WTC11 (cell line): ENCODE measurements at regions not wholly inside any gene's neighbourhood (a gene's known extent, or its start where the extent isn't known, plus 50 kb on each side); places are given as distances from the start of the nearest gene placed in this dataset.

Experiments used
- ATAC-seq: fragments of 200-7000 bp; cut with Tn5 transposase; 2 replicates; pipeline ENCODE4 v1.10.0; 2021; ENCODE audit warnings: mild to moderate bottlenecking, moderate library complexity
- CTCF ChIA-PET: fragments of 300-600 bp; sonication (Branson Sonifier 250); formaldehyde crosslinking; loops from one replicate; lab custom pipeline; 2021; ENCODE audit warnings: antibody characterized with exemption; lab: Charles Lee
- POLR2A ChIA-PET: fragments of 350-600 bp; sonication (Branson Sonifier 250); formaldehyde crosslinking; loops from one replicate; lab custom pipeline; 2021; ENCODE audit warnings: antibody characterized with exemption; lab: Charles Lee
- DNase-seq: peaks from one replicate; pipeline ENCODE4 v3.0.0; 2021; ENCODE audit warnings: low spot score
- H3K27ac Mint-ChIP-seq: 2 replicates; pipeline ENCODE4 v1.8.0; 2021; ENCODE audit warnings: mixed read lengths
- H3K27me3 Mint-ChIP-seq: 2 replicates; pipeline ENCODE4 v1.8.0; 2021; ENCODE audit warnings: low read depth, mild to moderate bottlenecking, moderate library complexity, mixed read lengths
- H3K36me3 Mint-ChIP-seq: 2 replicates; pipeline ENCODE4 v1.8.0; 2021; ENCODE audit warnings: mixed read lengths
- H3K4me1 Mint-ChIP-seq: 2 replicates; pipeline ENCODE4 v1.8.0; 2022; ENCODE audit warnings: mixed read lengths
- H3K4me3 Mint-ChIP-seq: 2 replicates; pipeline ENCODE4 v1.8.0; 2021; ENCODE audit warnings: mild to moderate bottlenecking, moderate library complexity, mixed read lengths
- H3K9me3 Mint-ChIP-seq: 2 replicates; pipeline ENCODE4 v1.8.0; 2021; ENCODE audit warnings: mixed read lengths
- ATF1 ChIP-seq: sonication (generic); formaldehyde crosslinking; IDR thresholded peaks from 2 replicates; pipeline ENCODE4 v1.8.1; 2023; ENCODE audit warnings: mild to moderate bottlenecking, moderate library complexity, missing genetic modification reagents
- CREB1 ChIP-seq: sonication (generic); formaldehyde crosslinking; IDR thresholded peaks from 2 replicates; pipeline ENCODE4 v1.8.0; 2023; ENCODE audit warnings: mild to moderate bottlenecking, missing genetic modification reagents
- CREM ChIP-seq: sonication (generic); formaldehyde crosslinking; IDR thresholded peaks from 2 replicates; pipeline ENCODE4 v1.8.1; 2022; ENCODE audit warnings: mild to moderate bottlenecking, missing genetic modification reagents, moderate library complexity
- FOXK1 ChIP-seq: sonication (generic); formaldehyde crosslinking; IDR thresholded peaks from 2 replicates; pipeline ENCODE4 v1.8.0; 2022; ENCODE audit warnings: mild to moderate bottlenecking, moderate library complexity, missing genetic modification reagents
- IRF2 ChIP-seq: sonication (generic); formaldehyde crosslinking; IDR thresholded peaks from 2 replicates; pipeline ENCODE4 v1.8.0; 2022; ENCODE audit warnings: low read depth, missing genetic modification reagents, borderline replicate concordance
- JAZF1 ChIP-seq: fragments of 250-450 bp; sonication (Bioruptor Pico); IDR thresholded peaks from 2 replicates; pipeline ENCODE4 v1.9.0; 2021; ENCODE audit warnings: moderate library complexity, mild to moderate bottlenecking, inconsistent platforms
- NFATC4 ChIP-seq: fragments of 250-450 bp; sonication (Bioruptor Pico); IDR thresholded peaks from 2 replicates; pipeline ENCODE4 v1.9.0; 2021; ENCODE audit warnings: mild to moderate bottlenecking
- NFE2L1 ChIP-seq: sonication (generic); formaldehyde crosslinking; IDR thresholded peaks from 2 replicates; pipeline ENCODE4 v1.8.1; 2023; ENCODE audit warnings: missing genetic modification reagents
- PRRX2 ChIP-seq: fragments of 250-450 bp; sonication (Bioruptor Pico); IDR thresholded peaks from 2 replicates; pipeline ENCODE4 v1.8.0; 2021; ENCODE audit warnings: mild to moderate bottlenecking
- SP1 ChIP-seq: sonication (generic); formaldehyde crosslinking; conservative IDR thresholded peaks from 2 replicates; pipeline ENCODE4 v1.8.1; 2022; ENCODE audit warnings: missing genetic modification reagents
- ZNF396 ChIP-seq: fragments of 250-450 bp; sonication (Bioruptor Pico); IDR thresholded peaks from 2 replicates; pipeline ENCODE4 v1.8.0; 2021; ENCODE audit warnings: mild to moderate bottlenecking, moderate library complexity, borderline replicate concordance
- ZNF423 ChIP-seq: fragments of 250-450 bp; sonication (Bioruptor Pico); IDR thresholded peaks from 2 replicates; pipeline ENCODE4 v2.1.2; 2022; ENCODE audit warnings: mild to moderate bottlenecking, moderate library complexity
- ZNF671 ChIP-seq: fragments of 250-450 bp; sonication (Bioruptor Pico); IDR thresholded peaks from 2 replicates; pipeline ENCODE4 v1.8.0; 2021; ENCODE audit warnings: mild to moderate bottlenecking
- TF ChIP-seq, protein P1 (sequence below): fragments of 250-450 bp; sonication (Bioruptor Pico); IDR thresholded peaks from 2 replicates; pipeline ENCODE4 v1.9.0; 2021; ENCODE audit warnings: moderate library complexity, mild to moderate bottlenecking, inconsistent platforms, borderline replicate concordance
- TF ChIP-seq, protein P2 (sequence below): sonication (generic); formaldehyde crosslinking; IDR thresholded peaks from 2 replicates; pipeline ENCODE4 v1.8.1; 2023; ENCODE audit warnings: mild to moderate bottlenecking, missing genetic modification reagents, borderline replicate concordance
- TF ChIP-seq, protein P3 (sequence below): sonication (generic); formaldehyde crosslinking; IDR thresholded peaks from 2 replicates; pipeline ENCODE4 v1.8.1; 2022; ENCODE audit warnings: low read depth, missing genetic modification reagents, borderline replicate concordance
- TF ChIP-seq, protein P4 (sequence below): sonication (generic); formaldehyde crosslinking; IDR thresholded peaks from 2 replicates; pipeline ENCODE4 v1.8.0; 2022; ENCODE audit warnings: mild to moderate bottlenecking, missing genetic modification reagents
- TF ChIP-seq, protein P5 (sequence below): sonication (generic); formaldehyde crosslinking; IDR thresholded peaks from 2 replicates; pipeline ENCODE4 v1.8.1; 2023; ENCODE audit warnings: mild to moderate bottlenecking, missing genetic modification reagents, moderate library complexity
- TF ChIP-seq, protein P6 (sequence below): sonication (generic); formaldehyde crosslinking; IDR thresholded peaks from 2 replicates; pipeline ENCODE4 v1.8.1; 2022; ENCODE audit warnings: mild to moderate bottlenecking, moderate library complexity, missing genetic modification reagents
- TF ChIP-seq, protein P7 (sequence below): fragments of 250-450 bp; sonication (Bioruptor Pico); conservative IDR thresholded peaks from 2 replicates; pipeline ENCODE4 v1.9.0; 2021; ENCODE audit warnings: mild to moderate bottlenecking
- TF ChIP-seq, protein P8 (sequence below): fragments of 250-450 bp; sonication (Bioruptor Pico); IDR thresholded peaks from 2 replicates; pipeline ENCODE4 v1.9.0; 2021; ENCODE audit warnings: mild to moderate bottlenecking
- TF ChIP-seq, protein P9 (sequence below): sonication (generic); formaldehyde crosslinking; IDR thresholded peaks from 2 replicates; pipeline ENCODE4 v1.8.1; 2023; ENCODE audit warnings: mild to moderate bottlenecking, missing genetic modification reagents, moderate library complexity

DNA sequence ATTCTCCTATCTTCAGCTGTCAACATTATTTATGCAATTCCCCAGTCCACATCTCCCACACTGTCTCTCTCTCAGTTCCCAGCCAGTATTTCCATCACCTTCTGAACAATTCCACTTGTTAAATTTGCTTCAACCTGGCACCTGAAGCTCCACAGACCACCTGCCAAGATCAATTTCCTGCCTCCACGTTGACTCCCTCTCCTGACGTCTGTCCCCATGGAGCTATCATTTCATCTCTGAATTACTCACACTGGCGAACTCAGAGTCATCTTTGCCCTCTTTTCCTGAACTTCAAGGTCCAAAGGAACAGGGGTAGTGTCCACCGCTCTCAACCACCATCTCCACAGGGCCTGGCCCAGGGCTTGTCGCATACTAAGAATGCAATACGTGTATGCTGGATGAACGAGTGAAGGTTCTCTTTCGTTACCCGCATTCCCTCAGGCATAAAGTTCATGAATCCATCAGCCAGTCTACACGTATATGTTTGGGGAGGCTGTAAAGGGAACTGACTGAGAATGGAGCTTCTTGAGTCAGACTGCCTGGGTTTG is 183.3 kb downstream of the JCAD start:
- Mint-ChIP-seq H3K4me3 (no peak overlapping the region), H3K27ac (no peak overlapping the region), H3K4me1 (peaks cover 5% of the 10 kb centered on the region), H3K36me3 (no peaks in the 10 kb centered on the region), H3K27me3 (no peaks in the 10 kb centered on the region), H3K9me3 (no peaks in the 10 kb centered on the region)
- TF ChIP-seq, protein P1, sequence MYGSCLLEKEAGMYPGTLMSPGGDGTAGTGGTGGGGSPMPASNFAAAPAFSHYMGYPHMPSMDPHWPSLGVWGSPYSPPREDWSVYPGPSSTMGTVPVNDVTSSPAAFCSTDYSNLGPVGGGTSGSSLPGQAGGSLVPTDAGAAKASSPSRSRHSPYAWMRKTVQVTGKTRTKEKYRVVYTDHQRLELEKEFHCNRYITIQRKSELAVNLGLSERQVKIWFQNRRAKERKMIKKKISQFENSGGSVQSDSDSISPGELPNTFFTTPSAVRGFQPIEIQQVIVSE: no peak
- no peak for TF ChIP-seq NFATC4 (CRISPR knock-in tag)
- TF ChIP-seq, protein P2, sequence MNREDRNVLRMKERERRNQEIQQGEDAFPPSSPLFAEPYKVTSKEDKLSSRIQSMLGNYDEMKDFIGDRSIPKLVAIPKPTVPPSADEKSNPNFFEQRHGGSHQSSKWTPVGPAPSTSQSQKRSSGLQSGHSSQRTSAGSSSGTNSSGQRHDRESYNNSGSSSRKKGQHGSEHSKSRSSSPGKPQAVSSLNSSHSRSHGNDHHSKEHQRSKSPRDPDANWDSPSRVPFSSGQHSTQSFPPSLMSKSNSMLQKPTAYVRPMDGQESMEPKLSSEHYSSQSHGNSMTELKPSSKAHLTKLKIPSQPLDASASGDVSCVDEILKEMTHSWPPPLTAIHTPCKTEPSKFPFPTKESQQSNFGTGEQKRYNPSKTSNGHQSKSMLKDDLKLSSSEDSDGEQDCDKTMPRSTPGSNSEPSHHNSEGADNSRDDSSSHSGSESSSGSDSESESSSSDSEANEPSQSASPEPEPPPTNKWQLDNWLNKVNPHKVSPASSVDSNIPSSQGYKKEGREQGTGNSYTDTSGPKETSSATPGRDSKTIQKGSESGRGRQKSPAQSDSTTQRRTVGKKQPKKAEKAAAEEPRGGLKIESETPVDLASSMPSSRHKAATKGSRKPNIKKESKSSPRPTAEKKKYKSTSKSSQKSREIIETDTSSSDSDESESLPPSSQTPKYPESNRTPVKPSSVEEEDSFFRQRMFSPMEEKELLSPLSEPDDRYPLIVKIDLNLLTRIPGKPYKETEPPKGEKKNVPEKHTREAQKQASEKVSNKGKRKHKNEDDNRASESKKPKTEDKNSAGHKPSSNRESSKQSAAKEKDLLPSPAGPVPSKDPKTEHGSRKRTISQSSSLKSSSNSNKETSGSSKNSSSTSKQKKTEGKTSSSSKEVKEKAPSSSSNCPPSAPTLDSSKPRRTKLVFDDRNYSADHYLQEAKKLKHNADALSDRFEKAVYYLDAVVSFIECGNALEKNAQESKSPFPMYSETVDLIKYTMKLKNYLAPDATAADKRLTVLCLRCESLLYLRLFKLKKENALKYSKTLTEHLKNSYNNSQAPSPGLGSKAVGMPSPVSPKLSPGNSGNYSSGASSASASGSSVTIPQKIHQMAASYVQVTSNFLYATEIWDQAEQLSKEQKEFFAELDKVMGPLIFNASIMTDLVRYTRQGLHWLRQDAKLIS (CRISPR knock-in tag): no peak
- TF ChIP-seq, protein P3, sequence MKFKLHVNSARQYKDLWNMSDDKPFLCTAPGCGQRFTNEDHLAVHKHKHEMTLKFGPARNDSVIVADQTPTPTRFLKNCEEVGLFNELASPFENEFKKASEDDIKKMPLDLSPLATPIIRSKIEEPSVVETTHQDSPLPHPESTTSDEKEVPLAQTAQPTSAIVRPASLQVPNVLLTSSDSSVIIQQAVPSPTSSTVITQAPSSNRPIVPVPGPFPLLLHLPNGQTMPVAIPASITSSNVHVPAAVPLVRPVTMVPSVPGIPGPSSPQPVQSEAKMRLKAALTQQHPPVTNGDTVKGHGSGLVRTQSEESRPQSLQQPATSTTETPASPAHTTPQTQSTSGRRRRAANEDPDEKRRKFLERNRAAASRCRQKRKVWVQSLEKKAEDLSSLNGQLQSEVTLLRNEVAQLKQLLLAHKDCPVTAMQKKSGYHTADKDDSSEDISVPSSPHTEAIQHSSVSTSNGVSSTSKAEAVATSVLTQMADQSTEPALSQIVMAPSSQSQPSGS (CRISPR knock-in tag): no peak
- no peak for TF ChIP-seq ZNF423 (CRISPR knock-in tag)
- no peak for TF ChIP-seq FOXK1 (CRISPR knock-in tag)
- TF ChIP-seq, protein P4, sequence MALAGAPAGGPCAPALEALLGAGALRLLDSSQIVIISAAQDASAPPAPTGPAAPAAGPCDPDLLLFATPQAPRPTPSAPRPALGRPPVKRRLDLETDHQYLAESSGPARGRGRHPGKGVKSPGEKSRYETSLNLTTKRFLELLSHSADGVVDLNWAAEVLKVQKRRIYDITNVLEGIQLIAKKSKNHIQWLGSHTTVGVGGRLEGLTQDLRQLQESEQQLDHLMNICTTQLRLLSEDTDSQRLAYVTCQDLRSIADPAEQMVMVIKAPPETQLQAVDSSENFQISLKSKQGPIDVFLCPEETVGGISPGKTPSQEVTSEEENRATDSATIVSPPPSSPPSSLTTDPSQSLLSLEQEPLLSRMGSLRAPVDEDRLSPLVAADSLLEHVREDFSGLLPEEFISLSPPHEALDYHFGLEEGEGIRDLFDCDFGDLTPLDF (CRISPR knock-in tag): no peak
- no peak for TF ChIP-seq CREB1 (CRISPR knock-in tag)
- TF ChIP-seq, protein P5, sequence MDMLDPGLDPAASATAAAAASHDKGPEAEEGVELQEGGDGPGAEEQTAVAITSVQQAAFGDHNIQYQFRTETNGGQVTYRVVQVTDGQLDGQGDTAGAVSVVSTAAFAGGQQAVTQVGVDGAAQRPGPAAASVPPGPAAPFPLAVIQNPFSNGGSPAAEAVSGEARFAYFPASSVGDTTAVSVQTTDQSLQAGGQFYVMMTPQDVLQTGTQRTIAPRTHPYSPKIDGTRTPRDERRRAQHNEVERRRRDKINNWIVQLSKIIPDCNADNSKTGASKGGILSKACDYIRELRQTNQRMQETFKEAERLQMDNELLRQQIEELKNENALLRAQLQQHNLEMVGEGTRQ (CRISPR knock-in tag): no peak
- TF ChIP-seq, protein P6, sequence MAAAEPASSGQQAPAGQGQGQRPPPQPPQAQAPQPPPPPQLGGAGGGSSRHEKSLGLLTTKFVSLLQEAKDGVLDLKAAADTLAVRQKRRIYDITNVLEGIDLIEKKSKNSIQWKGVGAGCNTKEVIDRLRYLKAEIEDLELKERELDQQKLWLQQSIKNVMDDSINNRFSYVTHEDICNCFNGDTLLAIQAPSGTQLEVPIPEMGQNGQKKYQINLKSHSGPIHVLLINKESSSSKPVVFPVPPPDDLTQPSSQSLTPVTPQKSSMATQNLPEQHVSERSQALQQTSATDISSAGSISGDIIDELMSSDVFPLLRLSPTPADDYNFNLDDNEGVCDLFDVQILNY (CRISPR knock-in tag): no peak
- no peak for TF ChIP-seq ZNF671 (CRISPR knock-in tag)
- TF ChIP-seq JAZF1 (CRISPR knock-in tag): no peak
- no peak for TF ChIP-seq ATF1 (CRISPR knock-in tag)
- no peak for TF ChIP-seq IRF2 (CRISPR knock-in tag)
- DNase-seq (no peak), ATAC-seq (no peak)
- CTCF ChIA-PET: no interaction called here
- POLR2A ChIA-PET: no interaction called here

DNA sequence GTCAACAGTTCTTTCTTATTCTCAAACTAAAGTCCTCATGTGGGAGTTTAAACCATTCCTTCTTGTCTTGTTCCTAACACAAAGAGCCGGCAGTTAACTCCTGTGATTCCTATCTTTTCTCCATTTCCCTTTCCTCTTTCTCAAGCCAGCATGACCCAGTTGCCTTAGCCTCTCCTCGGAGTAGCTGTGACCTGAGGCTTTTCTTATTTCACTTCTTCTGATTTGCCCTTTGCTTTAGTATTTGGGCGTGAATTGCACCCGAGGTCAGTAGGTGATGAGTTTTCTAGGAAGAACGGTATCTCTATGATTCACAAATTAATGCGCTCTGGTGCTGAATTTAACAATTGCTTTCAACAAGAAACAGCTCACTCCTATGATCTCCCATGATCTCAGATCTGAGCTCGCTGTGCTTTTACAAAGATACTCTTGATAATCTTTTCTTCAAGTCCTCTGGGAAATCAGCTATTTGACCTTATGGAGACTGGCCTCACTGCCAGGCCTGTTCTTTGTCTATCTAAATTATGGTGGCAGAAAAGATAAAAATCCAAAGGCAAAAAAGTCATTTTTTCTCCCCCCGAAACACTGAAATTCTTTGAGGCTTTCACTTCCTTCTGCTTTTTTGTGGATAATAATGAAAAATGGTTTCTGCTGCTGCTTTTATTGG is 184.6 kb downstream of the JCAD start:
- Mint-ChIP-seq H3K9me3 (peaks cover 8% of the 10 kb centered on the region; the same call in 1 of the 2 replicates), H3K27me3 (no peaks in the 10 kb centered on the region), H3K4me3 (no peak overlapping the region), H3K4me1 (peaks cover 5% of the 10 kb centered on the region), H3K36me3 (no peaks in the 10 kb centered on the region), H3K27ac (no peak overlapping the region)
- DNase-seq: no peak
- no peak for ATAC-seq
- ChIA-PET CTCF (no interaction called here), POLR2A (no interaction called here)
- TF ChIP-seq CREM (CRISPR knock-in tag) (no peak), PRRX2 (CRISPR knock-in tag) (no peak), SP1 (CRISPR knock-in tag) (no peak), ZNF396 (CRISPR knock-in tag) (no peak), NFE2L1 (no peak)
- TF ChIP-seq, protein P7, sequence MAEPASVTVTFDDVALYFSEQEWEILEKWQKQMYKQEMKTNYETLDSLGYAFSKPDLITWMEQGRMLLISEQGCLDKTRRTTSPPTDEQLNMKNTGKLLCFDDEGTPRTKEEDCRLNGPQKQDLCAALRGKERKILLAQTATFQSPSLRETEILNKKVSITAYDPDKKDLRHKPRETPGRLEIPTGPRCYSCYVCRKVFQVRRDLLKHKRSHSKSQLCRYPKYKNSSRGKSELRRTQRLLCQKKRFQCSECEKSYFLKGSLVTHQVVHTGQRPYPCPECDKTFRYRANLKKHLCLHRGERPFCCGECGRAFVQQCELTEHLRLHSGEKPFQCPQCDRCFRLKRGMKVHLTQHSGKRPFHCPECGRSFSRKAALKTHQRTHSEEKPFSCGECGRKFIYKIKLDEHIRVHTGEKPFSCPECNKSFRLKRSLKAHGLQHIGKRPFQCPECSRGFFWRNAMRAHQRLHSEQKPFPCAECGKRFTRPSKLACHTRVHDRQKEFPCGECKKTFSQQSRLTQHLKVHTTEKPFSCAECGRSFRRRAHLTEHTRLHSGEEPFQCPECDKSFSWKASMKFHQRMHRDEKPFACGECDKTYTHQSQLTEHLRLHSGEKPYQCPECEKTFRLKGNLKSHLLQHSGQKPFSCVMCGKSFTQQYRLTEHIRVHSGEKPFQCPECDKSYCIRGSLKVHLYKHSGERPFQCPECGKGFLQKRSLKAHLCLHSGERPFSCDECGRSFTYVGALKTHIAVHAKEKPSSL (CRISPR knock-in tag): no peak
- TF ChIP-seq, protein P8, sequence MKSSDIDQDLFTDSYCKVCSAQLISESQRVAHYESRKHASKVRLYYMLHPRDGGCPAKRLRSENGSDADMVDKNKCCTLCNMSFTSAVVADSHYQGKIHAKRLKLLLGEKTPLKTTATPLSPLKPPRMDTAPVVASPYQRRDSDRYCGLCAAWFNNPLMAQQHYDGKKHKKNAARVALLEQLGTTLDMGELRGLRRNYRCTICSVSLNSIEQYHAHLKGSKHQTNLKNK (CRISPR knock-in tag): no peak
- TF ChIP-seq, protein P9, sequence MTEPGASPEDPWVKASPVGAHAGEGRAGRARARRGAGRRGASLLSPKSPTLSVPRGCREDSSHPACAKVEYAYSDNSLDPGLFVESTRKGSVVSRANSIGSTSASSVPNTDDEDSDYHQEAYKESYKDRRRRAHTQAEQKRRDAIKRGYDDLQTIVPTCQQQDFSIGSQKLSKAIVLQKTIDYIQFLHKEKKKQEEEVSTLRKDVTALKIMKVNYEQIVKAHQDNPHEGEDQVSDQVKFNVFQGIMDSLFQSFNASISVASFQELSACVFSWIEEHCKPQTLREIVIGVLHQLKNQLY (CRISPR knock-in tag): no peak
